Skeletal muscle tissue (tissue), 3 donors: ENCODE measurements at regions not wholly inside any gene's neighbourhood (a gene's known extent, or its start where the extent isn't known, plus 50 kb on each side); places are given as distances from the start of the nearest gene placed in this dataset.
A peak's percentile ranks its signal among the peaks of the same experiment; 100 is the strongest.
"Not testable (repeated sequence)": the region's sequence is repeated elsewhere in the genome, so short reads cannot be mapped to it uniquely, and the experiment has no call there.

Source experiments
- H3K27ac ChIP-seq: one replicate; pipeline ENCODE4 v1.7.0; 2013; ENCODE audit warnings: mild to moderate bottlenecking, low read depth, low read length, inconsistent platforms
- H3K27me3 ChIP-seq, 3 donors: one replicate each; pipeline ENCODE4 v1.7.0; 2013; ENCODE audit warnings: low read length in 3 of 3; ENCODE audit not compliant: control insufficient read depth in 3 of 3, insufficient read depth in 3 of 3
- H3K36me3 ChIP-seq, 3 donors: one replicate each; pipeline ENCODE4 v1.7.0; 2013; ENCODE audit warnings: low read length in 3 of 3; ENCODE audit not compliant: control insufficient read depth in 3 of 3, insufficient read depth in 3 of 3
- H3K4me1 ChIP-seq, 3 donors: one replicate each; pipeline ENCODE4 v1.7.0; 2013; ENCODE audit warnings: low read length in 3 of 3, mild to moderate bottlenecking in 3 of 3; ENCODE audit not compliant: control insufficient read depth in 3 of 3, insufficient read depth in 3 of 3
- H3K4me3 ChIP-seq, 3 donors: one replicate each; pipeline ENCODE4 v1.7.0; 2013; ENCODE audit warnings: low read length in 3 of 3
- H3K9ac ChIP-seq, 3 donors: one replicate each; pipeline ENCODE4 v1.7.0; 2013; ENCODE audit warnings: low read length in 3 of 3, mild to moderate bottlenecking in 3 of 3, moderate library complexity in 2 of 3, low read depth in 1 of 3
- H3K9me3 ChIP-seq, 3 donors: one replicate each; pipeline ENCODE4 v1.7.0; 2013; ENCODE audit warnings: low read length in 3 of 3; ENCODE audit not compliant: control insufficient read depth in 3 of 3
- donor health status: Osteomylitis.

DNA sequence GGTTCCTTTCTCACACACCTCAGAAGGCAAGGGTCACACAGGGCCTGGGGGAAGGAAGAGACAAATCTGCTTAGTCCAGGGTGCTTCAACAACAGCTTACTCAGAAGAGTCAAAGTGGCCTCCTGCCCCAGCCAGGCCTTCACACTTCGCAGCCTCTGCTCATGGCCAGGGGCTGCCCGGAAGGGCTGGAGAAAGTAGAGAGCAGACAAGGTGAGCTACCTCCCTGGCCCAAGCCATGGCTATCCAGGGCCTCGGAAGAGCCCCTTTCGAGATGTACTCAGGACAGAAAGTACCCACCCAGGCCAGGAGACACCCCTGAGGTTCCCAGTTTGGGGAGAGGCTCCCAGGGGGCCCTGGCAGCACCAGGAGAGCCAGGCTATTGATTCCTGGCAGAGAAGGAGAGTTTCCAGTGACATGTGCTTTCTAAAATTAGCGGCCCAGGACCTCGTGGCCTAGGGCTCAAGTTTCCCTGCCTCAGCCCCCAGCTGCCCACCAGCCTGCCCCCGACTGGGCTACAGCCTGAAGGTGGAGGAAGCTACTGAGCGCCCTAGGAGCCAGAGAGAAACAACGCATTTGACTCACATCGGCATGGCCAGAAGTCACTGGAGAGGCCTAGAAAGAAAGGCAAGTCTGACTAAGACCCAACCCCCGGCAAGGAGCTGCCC is 533.2 kb downstream of the TP53TG3F start:
- not testable (repeated sequence) for H3K36me3 ChIP-seq, H3K27me3 ChIP-seq, H3K4me1 ChIP-seq, H3K9me3 ChIP-seq
- peak overlapping the region in 1 of 3 donors; percentile 71 for H3K9ac ChIP-seq
- peak overlapping the region; percentile 79 for H3K27ac ChIP-seq
- peak overlapping the region in 1 of 3 donors; percentile 41 for H3K4me3 ChIP-seq

DNA sequence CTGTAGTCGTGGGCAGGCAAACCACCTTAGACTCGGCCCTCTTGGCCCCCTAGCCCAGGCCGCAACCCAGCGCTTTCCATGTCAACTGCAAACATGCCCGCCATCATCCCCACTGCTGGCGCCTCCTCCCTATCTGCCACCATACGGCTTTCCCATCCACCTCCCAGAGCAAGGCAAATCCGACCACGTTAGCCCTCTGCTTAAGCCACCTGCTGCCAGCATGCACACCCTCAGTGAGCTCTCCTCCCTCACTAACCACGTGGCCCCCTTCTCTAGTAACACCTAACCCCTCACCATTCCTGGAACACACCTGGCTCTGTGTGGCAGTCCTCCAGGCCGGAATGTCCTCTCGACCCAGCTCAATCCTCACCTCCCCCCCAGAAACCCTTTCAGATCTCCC is 534.8 kb downstream of the TP53TG3F start:
- peak overlapping the region in 2 of 3 donors; percentile 27 to 52 for H3K4me3 ChIP-seq
- not testable (repeated sequence) for H3K27ac ChIP-seq, H3K4me1 ChIP-seq

DNA sequence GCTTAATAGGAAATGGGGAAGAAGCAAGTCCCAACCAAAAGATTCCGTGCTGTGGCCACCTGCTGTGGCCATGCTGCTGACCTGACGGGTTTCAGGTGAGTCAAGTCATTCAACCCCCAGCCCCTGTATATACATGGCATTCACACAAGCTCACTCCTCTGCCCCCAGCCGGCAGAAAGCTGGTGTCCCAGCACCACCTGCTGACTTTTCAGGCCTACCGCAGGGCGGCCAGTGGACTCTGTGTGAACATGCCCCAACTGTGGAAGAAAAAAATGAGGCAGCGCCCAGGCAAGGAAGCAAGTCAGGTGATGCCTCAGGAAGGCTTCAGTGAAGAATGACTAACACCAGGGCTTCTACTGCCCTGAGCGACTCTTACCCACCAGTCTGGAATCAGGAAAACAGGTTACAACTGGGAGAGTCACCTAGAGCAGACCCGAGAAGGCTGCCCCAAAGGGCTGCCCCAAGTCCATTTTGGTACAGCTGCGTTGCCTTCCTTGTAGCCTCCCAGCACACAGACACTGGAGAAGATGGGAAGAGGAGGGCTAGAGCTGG is 536.5 kb downstream of the TP53TG3F start:
- not testable (repeated sequence) for H3K4me1 ChIP-seq, H3K27me3 ChIP-seq, H3K4me3 ChIP-seq, H3K36me3 ChIP-seq, H3K9me3 ChIP-seq, H3K27ac ChIP-seq
- H3K9ac ChIP-seq: peak overlapping the region in 1 of 3 donors; percentile 16

More for the DNA sequence above, 534.8 kb downstream of the TP53TG3F start:
- H3K27me3 ChIP-seq, H3K36me3 ChIP-seq, H3K9me3 ChIP-seq: not testable (repeated sequence)
- H3K9ac ChIP-seq: peak overlapping the region in 1 of 3 donors; percentile 50

DNA sequence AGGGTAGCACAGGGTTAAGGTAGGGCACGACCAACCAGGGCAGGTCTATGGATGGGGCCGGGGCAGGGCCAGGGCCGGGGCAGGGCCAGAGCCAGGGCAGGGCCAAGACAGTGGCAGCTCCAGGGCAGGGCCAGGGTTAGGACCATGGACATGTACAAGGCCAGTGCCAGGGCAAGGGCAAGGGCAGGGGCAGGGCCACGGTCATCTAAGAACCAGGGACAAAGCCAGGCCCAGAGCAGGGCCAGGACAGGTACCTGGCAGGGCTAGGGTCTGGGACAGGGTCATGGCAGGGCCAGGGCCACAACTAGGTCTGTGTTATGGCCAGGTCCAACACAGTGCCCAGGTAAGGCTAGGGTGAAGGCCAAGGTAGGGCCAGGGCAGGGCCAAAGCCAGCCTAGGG is 541.8 kb downstream of the TP53TG3F start:
- H3K9ac ChIP-seq, H3K4me3 ChIP-seq, H3K36me3 ChIP-seq, H3K9me3 ChIP-seq, H3K27ac ChIP-seq, H3K27me3 ChIP-seq, H3K4me1 ChIP-seq: not testable (repeated sequence)

DNA sequence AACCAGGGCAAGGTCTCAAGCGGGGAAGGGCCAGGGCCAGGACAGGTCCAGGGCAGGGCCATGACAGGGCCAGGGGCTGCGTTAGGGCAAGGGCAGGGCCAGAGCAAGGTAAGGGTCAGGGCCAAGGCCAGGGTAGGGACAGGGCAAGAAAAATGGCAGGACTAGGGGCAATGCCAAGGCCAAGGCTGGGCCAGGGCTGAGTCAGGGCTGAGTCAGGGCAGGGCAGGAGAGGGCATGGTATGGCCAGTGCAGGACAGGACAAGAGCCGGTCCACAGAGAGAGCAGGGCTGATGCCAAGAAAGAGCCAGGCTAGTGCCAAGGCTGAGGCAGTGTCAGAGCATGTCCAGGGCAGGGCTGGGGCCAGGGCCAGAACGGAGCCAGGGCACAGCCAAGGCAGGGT is 542.5 kb downstream of the TP53TG3F start:
- not testable (repeated sequence) for H3K4me3 ChIP-seq, H3K9ac ChIP-seq, H3K4me1 ChIP-seq, H3K36me3 ChIP-seq, H3K27ac ChIP-seq, H3K9me3 ChIP-seq, H3K27me3 ChIP-seq

DNA sequence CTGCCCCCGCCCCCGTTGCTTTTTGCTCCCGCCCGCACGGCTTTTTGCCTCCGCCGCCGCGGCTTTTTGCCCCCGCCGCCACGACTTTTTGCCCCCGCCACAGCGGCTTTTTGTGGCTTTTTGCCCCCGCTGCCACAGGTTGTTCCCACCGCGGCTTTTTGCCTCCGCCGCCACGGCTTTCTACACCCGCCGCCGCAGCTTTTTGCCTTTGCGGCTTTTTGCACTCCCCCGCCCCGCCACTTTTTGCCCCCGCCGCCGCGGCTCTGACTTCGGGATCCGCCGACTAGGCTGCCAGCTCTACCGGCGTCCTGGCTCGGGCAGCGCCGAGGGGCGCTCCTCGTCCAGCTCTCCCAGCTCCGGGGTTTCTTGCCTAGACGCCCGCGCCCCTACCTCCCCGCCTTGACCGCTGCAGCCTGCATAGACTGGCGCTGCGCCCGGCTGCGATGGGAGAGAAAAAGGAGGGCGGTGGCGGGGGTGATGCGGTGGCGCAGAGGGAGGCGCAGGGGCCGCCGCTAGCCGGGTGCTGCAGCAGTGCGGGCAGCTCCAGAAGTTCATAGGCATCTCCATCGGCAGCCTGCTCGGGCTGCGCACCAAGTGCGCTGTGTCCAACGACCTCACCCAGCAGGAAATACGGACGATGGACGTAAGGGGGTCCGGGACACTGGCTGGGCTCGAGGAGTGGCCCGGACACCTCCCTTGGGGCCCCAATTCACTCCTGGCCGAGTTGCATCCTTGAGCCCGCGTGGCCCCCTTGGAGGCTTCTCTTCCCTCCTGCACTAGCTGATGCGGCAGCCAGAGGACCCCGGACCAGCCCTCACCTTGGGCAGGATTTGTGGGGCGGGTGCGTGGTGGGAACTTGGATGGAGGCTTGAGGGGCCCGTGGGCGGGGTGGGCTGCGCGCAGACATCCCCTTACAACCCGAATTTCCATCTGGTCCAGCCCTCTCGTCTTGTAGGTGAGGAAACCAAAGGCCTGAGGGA is 555.7 kb downstream of the TP53TG3F start:
- not testable (repeated sequence) for H3K9me3 ChIP-seq, H3K27me3 ChIP-seq, H3K27ac ChIP-seq, H3K9ac ChIP-seq, H3K4me1 ChIP-seq, H3K4me3 ChIP-seq, H3K36me3 ChIP-seq

DNA sequence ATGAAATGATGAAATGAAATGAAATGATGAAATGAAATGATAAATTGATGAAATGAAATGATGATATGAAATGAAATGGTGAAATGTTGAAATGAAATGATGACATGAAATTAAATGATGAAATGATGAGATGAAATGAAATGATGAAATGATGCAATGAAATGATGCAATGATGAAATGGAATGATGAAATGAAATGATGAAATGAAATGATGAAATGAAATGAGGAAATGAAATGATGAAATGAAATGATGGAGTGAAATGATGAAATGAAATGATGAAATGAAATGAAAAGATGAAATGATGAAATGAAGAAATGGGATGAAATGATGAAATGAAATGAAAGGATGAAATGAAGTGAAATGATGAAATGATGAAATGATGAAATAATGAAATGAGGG is 558.9 kb downstream of the TP53TG3F start:
- not testable (repeated sequence) for H3K27me3 ChIP-seq, H3K27ac ChIP-seq, H3K9ac ChIP-seq, H3K4me1 ChIP-seq, H3K36me3 ChIP-seq, H3K4me3 ChIP-seq, H3K9me3 ChIP-seq

DNA sequence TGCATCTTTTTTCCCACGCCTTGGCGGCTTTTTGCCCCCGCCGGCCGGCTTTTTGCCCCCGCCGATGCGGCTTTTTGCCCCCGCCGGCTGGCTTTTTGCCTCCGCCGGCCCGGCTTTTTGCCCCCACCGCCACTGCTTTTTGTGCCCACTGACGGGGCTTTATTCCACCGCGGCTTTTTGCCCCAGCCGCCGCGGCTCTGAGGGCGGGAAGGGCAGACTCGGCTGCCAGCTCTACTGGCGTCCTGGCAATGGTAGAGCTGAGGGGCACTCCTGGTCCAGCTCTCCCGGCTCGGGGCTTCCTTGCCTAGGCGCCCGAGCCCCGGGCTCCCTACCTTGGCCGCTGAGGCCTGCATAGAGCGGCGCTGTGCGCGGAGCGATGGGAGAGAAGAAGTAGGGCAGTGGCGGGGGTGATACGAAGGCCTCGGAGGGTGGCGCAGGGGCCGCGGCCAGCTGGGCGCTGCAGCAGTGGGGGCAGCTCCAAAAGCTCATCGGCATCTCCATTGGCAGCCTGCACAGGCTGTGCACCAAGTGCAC is 591.4 kb downstream of the TP53TG3F start:
- Histone ChIP-seq H3K4me1 (no peaks in the 10 kb centered on the region), H3K27me3 (peaks cover 0 to 4% (median 0%) of the 10 kb centered on the region in 3 donors), H3K9me3 (peaks cover 0 to 3% (median 0%) of the 10 kb centered on the region in 3 donors), H3K9ac (no peak overlapping the region), H3K27ac (no peak overlapping the region), H3K36me3 (no peaks in the 10 kb centered on the region), H3K4me3 (no peak overlapping the region)

DNA sequence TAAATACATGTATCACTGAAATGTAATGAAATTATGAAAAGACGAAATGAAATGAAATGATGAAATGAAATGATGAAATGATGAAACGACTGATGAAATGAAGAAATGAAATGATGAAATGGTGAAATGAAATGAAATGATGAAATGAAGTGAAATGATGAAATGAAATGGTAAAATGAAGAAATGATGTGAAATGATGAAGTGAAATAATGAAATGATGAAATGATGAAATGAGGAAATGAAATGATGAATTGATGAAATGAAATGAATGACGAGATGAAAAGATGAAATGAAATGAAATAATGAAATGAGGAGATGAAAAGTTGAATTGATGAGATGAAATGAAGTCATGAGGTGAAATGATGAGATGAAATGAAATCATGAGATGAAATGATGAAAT is 594.7 kb downstream of the TP53TG3F start:
- Histone ChIP-seq H3K27me3 (peaks cover 0 to 4% (median 0%) of the 10 kb centered on the region in 3 donors), H3K36me3 (no peaks in the 10 kb centered on the region), H3K27ac (no peak overlapping the region), H3K9ac (no peak overlapping the region), H3K4me1 (no peaks in the 10 kb centered on the region), H3K4me3 (no peak overlapping the region), H3K9me3 (peaks cover 0 to 3% (median 0%) of the 10 kb centered on the region in 3 donors)

DNA sequence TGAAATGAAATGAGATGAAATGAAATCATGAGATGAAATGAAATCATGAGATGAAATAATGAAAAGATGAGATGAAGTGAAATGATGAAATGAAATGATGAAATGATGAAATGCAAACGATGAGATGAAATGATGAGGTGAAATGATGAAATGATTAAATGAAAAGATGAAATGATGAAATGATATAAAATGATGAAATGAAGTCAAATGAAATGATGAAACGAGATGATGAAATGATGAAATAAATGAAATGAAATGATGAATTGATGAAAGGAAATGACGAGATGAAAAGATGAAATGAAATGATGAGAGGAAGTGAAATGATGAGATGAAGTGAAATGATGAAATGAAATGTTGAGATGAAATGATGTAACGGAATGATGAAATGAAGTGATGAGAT is 595.6 kb downstream of the TP53TG3F start:
- Histone ChIP-seq H3K9ac (no peak overlapping the region), H3K27me3 (peaks cover 0 to 4% (median 0%) of the 10 kb centered on the region in 3 donors), H3K4me1 (no peaks in the 10 kb centered on the region), H3K4me3 (no peak overlapping the region), H3K27ac (no peak overlapping the region), H3K36me3 (no peaks in the 10 kb centered on the region), H3K9me3 (peaks cover 0 to 3% (median 0%) of the 10 kb centered on the region in 3 donors)
